NCI-H128 (cell line): ENCODE measurements at regions not wholly inside any gene's neighbourhood (a gene's known extent, or its start where the extent isn't known, plus 50 kb on each side); places are given as distances from the start of the nearest gene placed in this dataset.

ENCODE experiments used
- DNase-seq: peaks from one replicate; lab custom pipeline; 2025; ENCODE audit not compliant: unreplicated experiment; lab: John Stamatoyannopoulos, UW

GRCh38 chr1:163796394-163796821 is 474.7 kb downstream of the NUF2 start:
- DNase-seq, result no peak

DNA sequence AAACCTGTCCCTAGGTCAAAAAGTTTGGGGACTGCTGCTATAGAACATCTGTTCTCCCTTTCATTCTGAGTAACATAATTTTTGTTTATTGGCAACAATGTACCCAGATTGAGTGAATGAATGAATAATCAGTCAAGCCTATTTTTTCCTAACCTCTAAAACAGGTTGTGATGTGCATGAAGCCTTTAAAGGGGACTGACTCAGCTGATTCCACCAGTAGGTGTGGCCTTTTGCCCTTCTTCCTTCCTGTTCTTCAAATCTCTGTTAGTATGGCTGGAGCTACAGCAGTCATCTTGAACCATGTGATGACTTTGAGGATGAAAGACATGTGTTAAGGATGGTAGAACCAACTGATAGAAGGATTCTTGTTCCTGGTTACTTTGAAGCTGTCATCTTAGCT is 476.1 kb downstream of the NUF2 start:
- DNase-seq, result no peak

DNA sequence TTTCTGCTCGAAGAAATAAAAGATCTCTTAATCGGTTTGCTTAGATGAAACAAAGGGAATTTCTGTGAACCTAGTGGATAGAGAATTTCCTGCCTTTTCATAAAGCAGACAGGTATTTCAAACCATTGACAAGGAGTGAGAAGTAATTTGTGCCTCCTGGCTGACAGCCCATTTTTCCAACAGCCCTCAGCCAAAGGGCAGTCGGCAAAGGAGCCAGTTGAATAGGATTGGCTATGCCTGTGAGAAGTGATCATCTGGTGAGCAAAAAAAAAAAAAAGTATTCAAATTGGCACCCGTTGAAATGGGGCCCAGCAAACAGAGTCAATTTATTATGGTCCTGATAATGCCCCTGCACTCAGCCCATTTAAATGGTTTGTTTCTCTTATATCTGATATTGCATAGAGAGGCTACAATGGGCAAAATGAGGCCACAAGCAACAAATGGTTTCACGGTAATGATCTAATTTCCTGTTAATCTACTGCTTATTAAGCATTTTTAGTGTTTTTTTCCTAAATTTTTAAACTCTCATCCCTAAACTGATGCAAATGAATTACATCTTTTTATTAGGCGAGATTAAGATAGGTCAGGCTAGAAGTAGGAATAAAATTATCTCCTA is 477.5 kb downstream of the NUF2 start:
- no peak for DNase-seq

- DNase-seq, result no peak
Measured at GRCh38 chr1:163807331-163808049, 485.7 kb downstream of the NUF2 start.

DNA sequence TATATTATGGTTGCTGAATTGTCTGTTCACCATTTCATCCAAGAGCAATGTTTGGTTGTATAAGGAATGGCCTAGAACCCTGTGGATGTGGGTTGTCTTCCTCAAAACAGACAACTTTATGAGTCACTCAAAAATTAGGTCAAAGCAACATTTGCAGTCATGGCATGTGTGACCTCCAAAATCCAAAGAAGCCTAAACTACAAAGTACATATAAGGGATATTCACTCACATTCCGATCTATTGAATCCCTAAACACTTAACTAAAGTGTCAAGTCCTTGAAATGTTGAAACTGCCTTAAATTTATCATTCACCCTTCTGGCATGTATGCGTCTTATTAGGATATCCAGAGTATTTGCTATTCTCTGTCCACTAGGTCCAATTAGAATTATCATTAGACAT is 491.5 kb downstream of the NUF2 start:
- no peak for DNase-seq

GRCh38 chr1:163820226-163820625 is 498.5 kb downstream of the NUF2 start:
- no peak for DNase-seq

DNA sequence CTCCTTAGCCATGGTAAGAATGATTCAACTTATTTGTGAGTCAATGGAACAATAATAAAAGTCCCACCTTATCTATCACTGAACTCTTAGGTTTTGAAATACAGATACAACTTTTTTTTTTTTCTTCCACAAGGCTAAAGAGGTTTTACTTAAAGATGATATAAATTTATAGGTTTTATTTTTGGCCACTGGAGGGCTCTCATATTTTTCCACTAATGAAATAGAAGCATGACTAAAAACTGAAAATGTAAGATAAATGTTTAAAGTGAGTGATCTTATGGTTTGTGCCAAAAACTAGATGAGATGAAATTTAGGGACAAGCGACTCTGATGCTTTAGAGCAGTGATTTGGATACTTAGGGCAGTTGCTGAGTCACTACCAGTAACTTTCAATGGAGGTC is 499.0 kb downstream of the NUF2 start:
- DNase-seq, result no peak

DNA sequence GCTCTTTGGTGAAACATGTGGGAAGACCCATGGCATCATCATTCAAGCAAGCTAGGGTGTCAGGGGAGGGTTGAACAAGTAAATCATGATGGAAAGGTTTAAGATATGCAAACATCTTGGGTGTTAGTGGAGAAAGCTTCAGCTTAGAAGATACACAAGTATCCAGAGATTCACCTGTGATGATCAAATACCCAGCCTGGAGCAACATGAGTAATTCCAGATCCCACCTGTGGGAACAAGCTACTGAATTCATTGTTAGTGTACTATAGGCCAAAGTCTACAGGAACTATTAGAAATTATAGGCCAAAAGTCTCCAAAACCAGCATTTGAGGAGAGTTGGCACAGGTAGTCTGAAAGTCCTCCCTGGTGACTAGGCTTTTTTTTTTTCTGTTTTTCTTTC is 499.9 kb downstream of the NUF2 start:
- no peak for DNase-seq

GRCh38 chr1:163823017-163823416 is 501.3 kb downstream of the NUF2 start:
- no peak for DNase-seq

DNA sequence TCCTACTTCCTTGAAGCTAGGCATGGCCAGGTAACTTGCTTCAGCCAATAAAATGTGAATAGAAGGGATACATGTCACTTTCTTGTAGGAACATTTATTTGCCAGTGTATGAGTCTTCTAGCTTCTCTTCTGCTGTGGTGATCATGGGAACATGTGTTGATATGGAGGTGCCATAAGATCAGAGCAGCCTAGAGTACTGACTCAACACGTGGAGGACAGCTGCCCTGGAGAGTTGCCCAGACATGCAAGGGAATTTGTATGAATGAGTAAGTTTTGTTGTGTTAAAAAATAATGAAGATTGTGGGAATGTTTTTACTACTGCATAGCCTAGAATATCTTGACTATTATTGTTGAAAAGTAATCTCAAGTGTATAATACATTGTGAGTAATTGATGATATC is 502.3 kb downstream of the NUF2 start:
- no peak for DNase-seq

GRCh38 chr1:163824490-163824889 is 502.7 kb downstream of the NUF2 start:
- no peak for DNase-seq

DNA sequence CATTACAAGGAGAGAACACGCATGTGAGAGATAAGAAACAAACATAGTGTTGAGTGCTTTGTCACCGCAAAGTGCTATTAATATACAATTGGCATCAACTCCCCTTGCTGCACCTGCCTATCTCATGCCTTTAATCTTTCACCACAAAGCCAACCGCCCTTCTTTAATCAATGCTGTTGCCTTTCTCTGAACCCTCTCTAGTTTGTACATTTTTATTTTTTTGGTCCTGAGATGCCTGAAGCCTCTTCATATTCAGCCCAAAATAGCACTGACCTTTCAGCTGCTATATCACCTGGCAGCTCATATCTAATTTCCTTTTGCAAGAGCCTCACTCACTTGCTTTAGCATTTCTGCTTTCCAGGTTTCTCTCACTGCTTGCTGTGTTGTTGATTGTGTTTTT is 504.7 kb downstream of the NUF2 start:
- peak; percentile 93 for DNase-seq

DNA sequence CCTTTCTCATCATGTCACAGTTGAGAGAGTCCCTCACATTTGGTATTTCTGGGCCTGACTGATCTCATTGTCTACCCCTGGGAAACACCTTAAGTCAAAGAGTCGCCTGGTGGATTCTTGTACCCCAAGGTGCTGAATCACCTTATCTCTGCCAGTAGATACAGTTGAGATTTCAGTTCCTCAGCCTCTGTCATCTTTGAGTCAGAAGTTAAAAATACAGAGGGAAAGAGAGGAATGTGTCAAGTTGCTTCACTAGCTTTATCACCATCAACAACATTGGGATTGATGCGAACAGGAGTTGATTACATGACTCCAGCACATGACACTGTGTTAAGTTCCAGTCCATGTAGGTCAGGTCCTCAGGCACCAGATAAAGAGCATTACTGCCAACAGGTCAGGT is 513.0 kb downstream of the NUF2 start:
- DNase-seq, result no peak

GRCh38 chr1:163836481-163836880 is 514.7 kb downstream of the NUF2 start:
- DNase-seq, result no peak

GRCh38 chr1:163837206-163837605 is 515.5 kb downstream of the NUF2 start:
- no peak for DNase-seq

DNA sequence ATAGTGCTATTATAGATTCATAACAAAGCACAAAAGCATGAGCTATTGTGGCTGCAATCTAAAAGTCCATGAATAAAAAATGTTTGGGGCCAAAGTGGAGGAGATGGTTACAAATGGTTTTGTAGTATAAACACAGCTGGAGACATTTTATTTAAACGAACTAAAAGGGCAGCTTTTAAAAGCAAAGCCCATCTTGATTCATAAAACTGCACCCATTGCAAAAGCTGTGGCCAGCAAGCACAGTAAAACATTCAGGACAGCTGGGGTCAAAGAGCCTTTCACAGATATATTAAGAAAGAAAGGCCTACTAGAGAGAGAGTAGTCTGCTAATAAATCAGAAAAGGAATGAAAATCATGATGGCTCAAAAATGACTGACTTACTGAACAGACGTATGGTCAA is 520.8 kb downstream of the NUF2 start:
- DNase-seq, result no peak

- DNase-seq, result no peak
Measured at GRCh38 chr1:163844459-163844858, 522.7 kb downstream of the NUF2 start.

- DNase-seq, result no peak
Measured at GRCh38 chr1:163845279-163845678, 523.5 kb downstream of the NUF2 start.

- DNase-seq, result no peak
Measured at GRCh38 chr1:163863731-163864130, 542.0 kb downstream of the NUF2 start.

GRCh38 chr1:163864207-163864606 is 542.5 kb downstream of the NUF2 start:
- DNase-seq, result no peak

DNA sequence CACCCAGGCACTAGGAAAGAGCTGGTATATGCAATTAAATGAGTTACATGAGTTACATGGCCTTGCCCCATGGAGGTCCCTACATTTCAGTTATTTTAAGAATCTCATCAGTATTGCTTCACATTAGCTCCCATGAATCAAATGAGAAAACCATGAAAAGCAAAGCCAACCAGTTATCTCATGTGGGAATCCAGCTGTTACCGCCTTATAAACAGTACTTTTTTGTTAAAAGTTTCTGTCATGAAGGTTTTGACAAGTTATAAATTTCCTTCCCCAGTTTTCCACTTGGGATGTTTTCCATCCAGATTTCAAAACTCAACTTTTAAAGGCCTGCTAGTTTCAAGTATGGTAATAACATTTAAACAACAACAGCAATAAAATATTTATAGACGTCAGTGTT is 544.8 kb downstream of the NUF2 start:
- DNase-seq, result no peak

DNA sequence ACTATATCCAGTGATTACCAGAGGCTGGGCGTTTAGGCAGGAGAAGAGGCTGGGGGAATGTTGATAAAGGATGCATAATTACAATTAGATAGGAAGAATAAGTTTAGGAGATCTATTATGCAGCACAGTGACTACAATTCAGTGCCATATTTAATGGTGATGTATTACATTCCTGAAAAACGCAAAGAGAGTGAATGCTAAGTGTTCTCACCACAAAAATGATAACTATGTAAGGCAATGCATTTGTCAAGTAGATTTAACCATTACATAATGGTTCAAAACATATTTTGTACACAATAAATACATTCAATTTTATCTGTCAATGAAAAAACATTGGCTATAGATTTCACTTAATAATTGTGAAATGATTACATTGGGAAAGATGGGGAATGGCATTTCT is 548.9 kb downstream of the NUF2 start:
- DNase-seq, result no peak

- no peak for DNase-seq
Measured at GRCh38 chr1:163872067-163872466, 550.3 kb downstream of the NUF2 start.
